Kidney (tissue), 13 donors: ENCODE measurements at regions not wholly inside any gene's neighbourhood (a gene's known extent, or its start where the extent isn't known, plus 50 kb on each side); places are given as distances from the start of the nearest gene placed in this dataset.
A peak's percentile ranks its signal among the peaks of the same experiment; 100 is the strongest.

Source experiments
- DNase-seq, 5 donors: peaks; one replicate each; pipeline ENCODE4 v3.0.0-alpha.2; 2013 to 2020
- FAIRE-seq: peaks from 2 replicates; lab custom pipeline; 2012; peaks lifted over from hg19 to GRCh38; lab: Jason Lieb, UNC
- H3K27ac ChIP-seq, 2 donors: one replicate each; pipeline ENCODE4 v1.7.0; 2013; ENCODE audit warnings: low read depth in 2 of 2, low read length in 2 of 2, inconsistent platforms in 1 of 2
- H3K27me3 ChIP-seq: one replicate; pipeline ENCODE4 v1.7.1; 2013; ENCODE audit warnings: low read length, inconsistent platforms; ENCODE audit not compliant: control insufficient read depth, insufficient read depth
- H3K36me3 ChIP-seq, 3 donors: one replicate each; pipeline versions ENCODE4 v1.7.0 to v1.7.1; 2013; ENCODE audit warnings: low read length in 3 of 3, control low read depth in 1 of 3, inconsistent platforms in 1 of 3; ENCODE audit not compliant: insufficient read depth in 3 of 3, control insufficient read depth in 2 of 3
- H3K4me1 ChIP-seq, 3 donors: one replicate each; pipeline versions ENCODE4 v1.7.0 to v1.7.1; 2013; ENCODE audit warnings: low read length in 3 of 3, inconsistent platforms in 1 of 3, low read depth in 1 of 3; ENCODE audit not compliant: control insufficient read depth in 2 of 3, insufficient read depth in 2 of 3
- H3K4me3 ChIP-seq, 3 donors: one replicate each; pipeline versions ENCODE4 v1.7.0 to v1.8.1; 2013; ENCODE audit warnings: low read length in 3 of 3, control low read depth in 1 of 3, inconsistent platforms in 1 of 3
- H3K9ac ChIP-seq, 3 donors: one replicate each; pipeline versions ENCODE4 v1.7.0 to v1.7.1; 2013; ENCODE audit warnings: low read length in 3 of 3, control low read depth in 1 of 3, inconsistent platforms in 1 of 3
- H3K9me3 ChIP-seq, 3 donors: one replicate each; pipeline versions ENCODE4 v1.7.0 to v1.7.1; 2013; ENCODE audit warnings: low read length in 3 of 3, control low read depth in 1 of 3, inconsistent platforms in 1 of 3; ENCODE audit not compliant: control insufficient read depth in 2 of 3, insufficient read depth in 1 of 3
- intact Hi-C: fragments of 100-400 bp; cut with DNase I; formaldehyde crosslinking; loops from one replicate; pipeline ENCODE4 v1.11.1; 2022
- TF ChIP-seq, protein P1 (sequence below): IDR thresholded peaks from 3 replicates; pipeline ENCODE4 v1.5.1; 2012; ENCODE audit warnings: mild to moderate bottlenecking, moderate library complexity, borderline replicate concordance; ENCODE audit not compliant: insufficient read depth; ENCODE audit errors: extremely low read depth
- donor health status: control.
- donor health status: control.
- donor health status: control.
- donor health status: control.
- donor health status: control.
- donor health status: DM: yes; HTN: yes; CAD: no.
- donor health status: Normal renal cell carcinoma (clear cell type).

DNA sequence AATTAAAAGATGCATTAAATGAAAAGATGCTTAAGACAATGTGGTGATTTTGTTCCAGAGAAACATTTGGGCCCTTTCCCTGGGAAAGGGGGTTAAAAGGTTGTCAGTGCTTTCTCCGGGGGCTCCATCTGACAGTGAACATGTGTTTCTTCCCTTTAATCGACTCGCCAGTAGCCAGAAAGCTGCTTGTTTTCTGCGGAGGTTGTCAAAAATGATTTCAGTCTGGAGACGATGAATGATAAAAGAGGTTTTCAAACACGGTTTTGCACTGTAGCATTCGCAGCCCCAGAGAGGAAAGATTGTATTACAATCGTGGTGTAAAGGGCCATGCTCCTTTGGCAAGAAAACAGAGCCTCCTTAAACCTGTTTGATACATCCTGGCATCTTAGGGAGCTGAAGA, 111.5 kb upstream of the MEIS1 start:
- FAIRE-seq, result no peak
- Histone ChIP-seq H3K36me3 (no peaks in the 10 kb centered on the region), H3K4me3 (no peak overlapping the region), H3K9ac (no peak overlapping the region), H3K4me1 (no peaks in the 10 kb centered on the region), H3K9me3 (no peaks in the 10 kb centered on the region), H3K27me3 (no peaks in the 10 kb centered on the region), H3K27ac (no peak overlapping the region)
- intact Hi-C loops, result no loop called here
- TF ChIP-seq, protein P1, sequence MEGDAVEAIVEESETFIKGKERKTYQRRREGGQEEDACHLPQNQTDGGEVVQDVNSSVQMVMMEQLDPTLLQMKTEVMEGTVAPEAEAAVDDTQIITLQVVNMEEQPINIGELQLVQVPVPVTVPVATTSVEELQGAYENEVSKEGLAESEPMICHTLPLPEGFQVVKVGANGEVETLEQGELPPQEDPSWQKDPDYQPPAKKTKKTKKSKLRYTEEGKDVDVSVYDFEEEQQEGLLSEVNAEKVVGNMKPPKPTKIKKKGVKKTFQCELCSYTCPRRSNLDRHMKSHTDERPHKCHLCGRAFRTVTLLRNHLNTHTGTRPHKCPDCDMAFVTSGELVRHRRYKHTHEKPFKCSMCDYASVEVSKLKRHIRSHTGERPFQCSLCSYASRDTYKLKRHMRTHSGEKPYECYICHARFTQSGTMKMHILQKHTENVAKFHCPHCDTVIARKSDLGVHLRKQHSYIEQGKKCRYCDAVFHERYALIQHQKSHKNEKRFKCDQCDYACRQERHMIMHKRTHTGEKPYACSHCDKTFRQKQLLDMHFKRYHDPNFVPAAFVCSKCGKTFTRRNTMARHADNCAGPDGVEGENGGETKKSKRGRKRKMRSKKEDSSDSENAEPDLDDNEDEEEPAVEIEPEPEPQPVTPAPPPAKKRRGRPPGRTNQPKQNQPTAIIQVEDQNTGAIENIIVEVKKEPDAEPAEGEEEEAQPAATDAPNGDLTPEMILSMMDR, result no peak
- peak in 2 of 5 donors; percentile 48 to 53 for DNase-seq

DNA sequence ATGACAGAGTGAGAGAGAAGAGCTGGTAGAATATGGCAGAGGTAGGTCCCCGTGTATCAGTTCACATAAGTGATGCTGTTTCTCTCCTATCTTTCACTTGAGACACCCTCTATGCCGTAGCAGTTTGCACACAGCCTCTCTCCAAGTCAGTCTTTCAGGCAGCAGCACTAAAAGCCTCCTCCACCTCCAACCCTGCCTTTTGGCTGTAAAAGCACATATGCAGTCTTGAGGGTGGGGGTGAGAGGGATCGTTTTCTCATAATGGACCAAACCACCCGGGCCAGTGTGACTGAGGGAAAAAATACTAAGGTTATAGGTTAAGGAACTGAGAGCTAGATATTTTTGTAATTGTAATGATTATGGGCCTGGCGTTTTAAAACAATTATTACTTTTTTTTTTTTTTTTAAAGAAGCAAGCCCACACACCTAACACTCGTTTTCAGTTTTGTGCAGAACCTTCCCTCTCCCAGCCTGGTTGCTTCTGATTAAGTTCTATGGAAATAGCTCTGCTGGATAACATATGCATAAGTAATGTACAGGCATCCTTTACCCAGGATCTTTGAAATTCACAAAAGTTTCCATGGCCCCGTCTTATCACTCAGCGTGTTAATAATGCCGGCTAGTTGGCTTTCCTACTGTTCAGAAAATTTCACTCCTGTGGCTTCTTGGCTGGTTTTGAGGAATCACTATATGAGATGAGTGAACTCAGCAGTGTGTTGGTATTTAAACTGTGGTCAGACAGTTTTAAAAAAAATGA, 112.2 kb upstream of the MEIS1 start:
- no peaks in the 10 kb centered on the region for H3K4me1 ChIP-seq
- intact Hi-C loops, result no loop called here
- no peak for FAIRE-seq

DNA sequence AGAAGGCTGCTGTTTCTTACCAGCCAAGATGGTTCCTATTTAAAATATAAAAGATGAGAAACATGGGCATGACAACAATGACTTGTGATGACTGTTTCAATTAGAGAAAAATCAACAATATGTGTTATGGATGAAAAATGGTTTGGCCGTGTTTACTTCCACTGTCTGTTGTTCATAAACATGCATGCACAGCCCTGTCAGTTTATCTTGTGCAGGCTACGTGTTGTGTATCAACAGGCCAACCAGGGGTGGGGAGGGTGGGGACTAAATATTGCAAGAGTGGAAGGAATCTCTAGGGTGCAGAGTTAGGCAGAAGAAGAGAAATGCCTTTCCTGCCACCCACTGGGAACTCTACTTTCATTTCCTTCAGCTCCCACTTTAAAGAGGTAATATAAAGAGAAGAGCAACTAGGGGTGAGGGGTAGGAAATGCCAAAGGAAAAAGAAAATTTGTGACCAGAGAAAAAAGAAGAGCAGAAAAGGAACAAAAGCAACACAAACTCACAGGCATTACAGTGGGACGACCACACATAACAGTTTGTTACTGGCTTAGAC, 116.8 kb upstream of the MEIS1 start:
- H3K4me1 ChIP-seq, result no peaks in the 10 kb centered on the region
- DNase-seq (no peak), FAIRE-seq (no peak)
- no peak overlapping the region for H3K4me3 ChIP-seq
- intact Hi-C loops, result no loop called here
- H3K36me3 ChIP-seq, result no peaks in the 10 kb centered on the region
- H3K9ac ChIP-seq, result no peak overlapping the region
- TF ChIP-seq, protein P1, result no peak
- no peak overlapping the region for H3K27ac ChIP-seq
- H3K27me3 ChIP-seq, result no peaks in the 10 kb centered on the region
- peaks cover 0 to under 1% (median 0%) of the 10 kb centered on the region in 3 donors for H3K9me3 ChIP-seq

More for the DNA sequence above, 112.2 kb upstream of the MEIS1 start:
- TF ChIP-seq, protein P1, result no peak
- peak in 1 of 5 donors; percentile 27 for DNase-seq
- Histone ChIP-seq H3K4me3 (no peak overlapping the region), H3K27me3 (no peaks in the 10 kb centered on the region), H3K36me3 (no peaks in the 10 kb centered on the region), H3K9me3 (no peaks in the 10 kb centered on the region), H3K27ac (no peak overlapping the region), H3K9ac (no peak overlapping the region)
